ENCODE measurements at regions not wholly inside any gene's neighbourhood (a gene's known extent, or its start where the extent isn't known, plus 50 kb on each side); places are given as distances from the start of the nearest gene placed in this dataset.

DNA sequence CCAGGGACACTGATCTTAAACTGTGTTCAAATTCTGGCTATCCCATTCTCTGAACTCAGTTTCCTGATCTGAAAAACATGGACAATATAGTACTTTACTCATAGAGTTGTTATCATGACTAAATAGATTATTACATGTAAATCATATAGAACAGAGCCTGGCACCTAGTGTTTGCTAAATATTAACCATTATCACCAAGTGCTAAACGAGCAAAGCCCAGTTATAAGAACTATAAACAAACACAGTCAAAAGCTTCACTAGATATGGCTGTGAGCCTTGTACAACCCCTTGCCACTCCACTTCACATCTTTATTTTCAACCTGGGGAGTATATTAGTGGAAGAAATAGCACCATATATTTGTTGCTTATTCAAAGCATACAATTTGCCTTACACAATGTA, 338.9 kb upstream of the CADM1 start:
- H3K4me3 ChIP-seq, result no peak overlapping the region
- ATAC-seq (peak; percentile 65), DNase-seq (no peak)
- H3K36me3 ChIP-seq (ENCODE audit: low read depth), result no peaks in the 10 kb centered on the region
- intact Hi-C loops (cut with DNase I, micrococcal nuclease), result no loop called here
- no peaks in the 10 kb centered on the region for H3K4me1 ChIP-seq (ENCODE audit: low read depth)
- H3K9me3 ChIP-seq, result no peaks in the 10 kb centered on the region
- TF ChIP-seq, protein P1, sequence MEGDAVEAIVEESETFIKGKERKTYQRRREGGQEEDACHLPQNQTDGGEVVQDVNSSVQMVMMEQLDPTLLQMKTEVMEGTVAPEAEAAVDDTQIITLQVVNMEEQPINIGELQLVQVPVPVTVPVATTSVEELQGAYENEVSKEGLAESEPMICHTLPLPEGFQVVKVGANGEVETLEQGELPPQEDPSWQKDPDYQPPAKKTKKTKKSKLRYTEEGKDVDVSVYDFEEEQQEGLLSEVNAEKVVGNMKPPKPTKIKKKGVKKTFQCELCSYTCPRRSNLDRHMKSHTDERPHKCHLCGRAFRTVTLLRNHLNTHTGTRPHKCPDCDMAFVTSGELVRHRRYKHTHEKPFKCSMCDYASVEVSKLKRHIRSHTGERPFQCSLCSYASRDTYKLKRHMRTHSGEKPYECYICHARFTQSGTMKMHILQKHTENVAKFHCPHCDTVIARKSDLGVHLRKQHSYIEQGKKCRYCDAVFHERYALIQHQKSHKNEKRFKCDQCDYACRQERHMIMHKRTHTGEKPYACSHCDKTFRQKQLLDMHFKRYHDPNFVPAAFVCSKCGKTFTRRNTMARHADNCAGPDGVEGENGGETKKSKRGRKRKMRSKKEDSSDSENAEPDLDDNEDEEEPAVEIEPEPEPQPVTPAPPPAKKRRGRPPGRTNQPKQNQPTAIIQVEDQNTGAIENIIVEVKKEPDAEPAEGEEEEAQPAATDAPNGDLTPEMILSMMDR (IDR thresholded peaks at IDR 0.05), result no peak

DNA sequence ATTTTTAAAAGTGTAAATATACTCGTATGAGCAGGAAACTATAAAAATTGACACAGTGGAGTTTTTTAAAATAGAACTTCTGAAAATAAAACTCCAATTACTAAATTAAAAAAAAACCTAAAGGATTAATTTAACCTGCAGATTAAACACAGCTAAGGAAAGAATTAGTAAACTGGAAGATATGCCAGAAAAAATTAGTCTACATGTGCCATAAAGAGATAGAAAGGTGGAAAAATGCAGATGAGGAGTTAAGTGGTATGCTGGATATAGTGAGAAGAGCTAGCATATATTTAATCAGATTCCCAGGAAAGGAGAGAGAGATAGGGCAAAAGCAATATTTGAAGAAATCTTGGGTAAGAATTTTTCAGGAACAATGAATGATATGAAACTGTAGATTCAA, 315.8 kb upstream of the CADM1 start:
- Histone ChIP-seq H3K36me3 (ENCODE audit: low read depth) (no peaks in the 10 kb centered on the region), H3K4me1 (ENCODE audit: low read depth) (no peaks in the 10 kb centered on the region), H3K4me3 (no peak overlapping the region), H3K9me3 (no peaks in the 10 kb centered on the region)
- no peak for DNase-seq
- intact Hi-C loops (cut with DNase I, micrococcal nuclease), result no loop called here
- TF ChIP-seq, protein P1 (IDR thresholded peaks at IDR 0.05), result no peak
- no peak for ATAC-seq

DNA sequence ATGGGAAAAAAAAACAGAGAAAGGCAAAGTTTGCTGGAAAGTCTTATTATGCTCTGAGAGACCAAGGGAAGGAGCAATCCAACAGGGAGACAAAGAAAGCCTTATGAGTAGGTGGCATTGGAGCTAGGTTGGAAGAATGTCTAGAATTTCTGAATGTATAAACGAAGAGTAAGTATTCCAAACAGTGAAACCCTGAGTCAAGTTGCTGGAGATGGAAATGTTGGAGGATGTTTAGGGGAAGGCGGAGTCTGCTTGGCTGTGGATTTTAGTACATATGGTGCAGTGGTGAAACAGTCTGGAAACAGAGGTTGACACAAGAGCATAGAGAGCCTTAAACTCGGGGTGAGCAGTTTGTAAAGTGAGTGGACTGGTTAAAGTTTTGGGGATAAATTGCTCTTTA, 314.8 kb upstream of the CADM1 start:
- TF ChIP-seq, protein P1 (IDR thresholded peaks at IDR 0.05), result no peak
- H3K9me3 ChIP-seq, result no peaks in the 10 kb centered on the region
- no peak for DNase-seq
- no peak for ATAC-seq
- H3K4me3 ChIP-seq, result no peak overlapping the region
- intact Hi-C loops (cut with DNase I, micrococcal nuclease), result no loop called here
- H3K36me3 ChIP-seq (ENCODE audit: low read depth), result no peaks in the 10 kb centered on the region
- H3K4me1 ChIP-seq (ENCODE audit: low read depth), result no peaks in the 10 kb centered on the region

DNA sequence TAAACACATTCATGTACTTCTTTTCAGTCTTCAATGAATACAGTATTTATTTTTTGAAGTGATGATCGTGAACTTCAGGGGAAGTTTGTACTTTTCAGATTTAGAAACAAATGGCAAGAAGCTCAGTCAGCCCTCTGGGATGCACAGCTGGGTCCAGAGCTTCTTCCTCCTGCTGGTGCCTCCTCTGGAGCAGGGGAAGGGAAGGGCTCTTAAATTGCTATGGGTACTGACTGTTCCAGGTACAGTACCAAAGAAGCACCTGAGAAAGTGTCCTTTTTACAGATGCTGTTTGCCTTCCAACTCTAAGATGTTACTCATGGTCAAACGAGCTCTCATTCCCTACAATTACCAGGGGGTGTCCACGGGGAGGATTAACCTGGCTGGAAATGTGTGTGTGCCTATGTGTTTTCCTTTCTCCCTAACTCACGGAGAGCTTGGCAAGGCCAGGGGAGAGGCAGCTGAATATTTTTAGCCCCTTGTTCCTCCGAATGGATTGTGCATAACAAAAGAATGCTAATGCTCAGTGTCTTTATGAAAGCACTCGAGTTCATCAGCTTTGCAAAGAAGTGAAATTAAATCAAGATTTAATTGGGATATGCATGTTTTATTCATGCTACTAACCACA, 313.7 kb upstream of the CADM1 start:
- DNase-seq, result no peak
- intact Hi-C loops (cut with DNase I, micrococcal nuclease), result no loop called here
- Histone ChIP-seq H3K9me3 (no peaks in the 10 kb centered on the region), H3K36me3 (ENCODE audit: low read depth) (no peaks in the 10 kb centered on the region), H3K4me3 (no peak overlapping the region), H3K4me1 (ENCODE audit: low read depth) (no peaks in the 10 kb centered on the region)
- TF ChIP-seq, protein P1 (IDR thresholded peaks at IDR 0.05), result no peak
- no peak for ATAC-seq

DNA sequence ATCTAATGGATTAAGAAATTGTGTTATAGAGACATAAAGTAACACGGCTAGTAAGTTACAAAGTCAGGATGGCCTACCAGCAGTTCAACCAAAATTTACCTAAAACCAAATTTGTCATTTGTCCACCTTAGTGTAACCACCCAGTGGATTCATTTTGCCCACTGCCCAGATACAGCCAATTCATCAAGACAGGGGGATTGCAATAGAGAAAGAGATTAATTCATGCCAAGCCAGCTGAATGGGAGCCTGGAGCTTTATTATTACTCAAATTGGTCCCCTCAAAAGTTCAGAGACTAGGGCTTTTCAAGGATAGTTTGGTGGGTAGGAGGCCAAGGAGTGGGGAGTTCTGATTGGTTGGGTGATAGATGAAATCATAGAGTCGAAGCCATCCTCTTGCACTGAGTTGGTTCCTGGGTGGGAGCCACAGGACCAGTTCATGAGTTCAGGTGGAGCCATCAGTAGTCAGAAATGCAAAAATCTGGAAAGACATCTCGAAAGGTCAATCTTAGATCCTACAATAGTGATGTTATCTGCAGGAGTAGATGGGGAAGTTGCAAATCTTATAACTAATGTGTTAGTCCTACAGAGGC, 304.2 kb upstream of the CADM1 start:
- intact Hi-C loops (cut with DNase I, micrococcal nuclease), result no loop called here
- Histone ChIP-seq H3K36me3 (ENCODE audit: low read depth) (no peaks in the 10 kb centered on the region), H3K4me1 (ENCODE audit: low read depth) (no peaks in the 10 kb centered on the region), H3K9me3 (peaks cover 24% of the 10 kb centered on the region), H3K4me3 (no peak overlapping the region)
- no peak for DNase-seq
- TF ChIP-seq, protein P1 (IDR thresholded peaks at IDR 0.05), result no peak
- no peak for ATAC-seq
